Kidney (tissue), 13 donors: ENCODE measurements at regions not wholly inside any gene's neighbourhood (a gene's known extent, or its start where the extent isn't known, plus 50 kb on each side); places are given as distances from the start of the nearest gene placed in this dataset.

ENCODE experiments used
- DNase-seq, 5 donors: peaks; one replicate each; pipeline ENCODE4 v3.0.0-alpha.2; 2013 to 2020
- FAIRE-seq: peaks from 2 replicates; lab custom pipeline; 2012; peaks lifted over from hg19 to GRCh38; lab: Jason Lieb, UNC
- H3K27ac ChIP-seq, 2 donors: one replicate each; pipeline ENCODE4 v1.7.0; 2013; ENCODE audit warnings: low read depth in 2 of 2, low read length in 2 of 2, inconsistent platforms in 1 of 2
- H3K27me3 ChIP-seq: one replicate; pipeline ENCODE4 v1.7.1; 2013; ENCODE audit warnings: low read length, inconsistent platforms; ENCODE audit not compliant: control insufficient read depth, insufficient read depth
- H3K36me3 ChIP-seq, 3 donors: one replicate each; pipeline versions ENCODE4 v1.7.0 to v1.7.1; 2013; ENCODE audit warnings: low read length in 3 of 3, control low read depth in 1 of 3, inconsistent platforms in 1 of 3; ENCODE audit not compliant: insufficient read depth in 3 of 3, control insufficient read depth in 2 of 3
- H3K4me1 ChIP-seq, 3 donors: one replicate each; pipeline versions ENCODE4 v1.7.0 to v1.7.1; 2013; ENCODE audit warnings: low read length in 3 of 3, inconsistent platforms in 1 of 3, low read depth in 1 of 3; ENCODE audit not compliant: control insufficient read depth in 2 of 3, insufficient read depth in 2 of 3
- H3K4me3 ChIP-seq, 3 donors: one replicate each; pipeline versions ENCODE4 v1.7.0 to v1.8.1; 2013; ENCODE audit warnings: low read length in 3 of 3, control low read depth in 1 of 3, inconsistent platforms in 1 of 3
- H3K9ac ChIP-seq, 3 donors: one replicate each; pipeline versions ENCODE4 v1.7.0 to v1.7.1; 2013; ENCODE audit warnings: low read length in 3 of 3, control low read depth in 1 of 3, inconsistent platforms in 1 of 3
- H3K9me3 ChIP-seq, 3 donors: one replicate each; pipeline versions ENCODE4 v1.7.0 to v1.7.1; 2013; ENCODE audit warnings: low read length in 3 of 3, control low read depth in 1 of 3, inconsistent platforms in 1 of 3; ENCODE audit not compliant: control insufficient read depth in 2 of 3, insufficient read depth in 1 of 3
- intact Hi-C: fragments of 100-400 bp; cut with DNase I; formaldehyde crosslinking; loops from one replicate; pipeline ENCODE4 v1.11.1; 2022
- TF ChIP-seq, protein P1 (sequence below): IDR thresholded peaks from 3 replicates; pipeline ENCODE4 v1.5.1; 2012; ENCODE audit warnings: mild to moderate bottlenecking, moderate library complexity, borderline replicate concordance; ENCODE audit not compliant: insufficient read depth; ENCODE audit errors: extremely low read depth
- donor health status: control.
- donor health status: control.
- donor health status: control.
- donor health status: control.
- donor health status: control.
- donor health status: DM: yes; HTN: yes; CAD: no.
- donor health status: Normal renal cell carcinoma (clear cell type).

- DNase-seq: no peak
- intact Hi-C loops: no loop called here
- Histone ChIP-seq H3K4me1 (no peaks in the 10 kb centered on the region), H3K27me3 (no peaks in the 10 kb centered on the region), H3K9ac (no peak overlapping the region), H3K9me3 (no peaks in the 10 kb centered on the region), H3K4me3 (no peak overlapping the region), H3K27ac (no peak overlapping the region), H3K36me3 (no peaks in the 10 kb centered on the region)
- FAIRE-seq: no peak
- TF ChIP-seq, protein P1, sequence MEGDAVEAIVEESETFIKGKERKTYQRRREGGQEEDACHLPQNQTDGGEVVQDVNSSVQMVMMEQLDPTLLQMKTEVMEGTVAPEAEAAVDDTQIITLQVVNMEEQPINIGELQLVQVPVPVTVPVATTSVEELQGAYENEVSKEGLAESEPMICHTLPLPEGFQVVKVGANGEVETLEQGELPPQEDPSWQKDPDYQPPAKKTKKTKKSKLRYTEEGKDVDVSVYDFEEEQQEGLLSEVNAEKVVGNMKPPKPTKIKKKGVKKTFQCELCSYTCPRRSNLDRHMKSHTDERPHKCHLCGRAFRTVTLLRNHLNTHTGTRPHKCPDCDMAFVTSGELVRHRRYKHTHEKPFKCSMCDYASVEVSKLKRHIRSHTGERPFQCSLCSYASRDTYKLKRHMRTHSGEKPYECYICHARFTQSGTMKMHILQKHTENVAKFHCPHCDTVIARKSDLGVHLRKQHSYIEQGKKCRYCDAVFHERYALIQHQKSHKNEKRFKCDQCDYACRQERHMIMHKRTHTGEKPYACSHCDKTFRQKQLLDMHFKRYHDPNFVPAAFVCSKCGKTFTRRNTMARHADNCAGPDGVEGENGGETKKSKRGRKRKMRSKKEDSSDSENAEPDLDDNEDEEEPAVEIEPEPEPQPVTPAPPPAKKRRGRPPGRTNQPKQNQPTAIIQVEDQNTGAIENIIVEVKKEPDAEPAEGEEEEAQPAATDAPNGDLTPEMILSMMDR: no peak
Observed at GRCh38 chr7:41834805-41835694, 132.2 kb upstream of the INHBA start.

GRCh38 chr7:41832941-41833340, 130.1 kb upstream of the INHBA start:
- no peaks in the 10 kb centered on the region for H3K4me1 ChIP-seq
- FAIRE-seq (no peak), DNase-seq (no peak)
- TF ChIP-seq, protein P1: no peak
- no peaks in the 10 kb centered on the region for H3K36me3 ChIP-seq
- H3K27me3 ChIP-seq: no peaks in the 10 kb centered on the region
- H3K4me3 ChIP-seq: no peak overlapping the region
- intact Hi-C loops: no loop called here
- peaks cover 0 to 5% (median 0%) of the 10 kb centered on the region in 3 donors for H3K9me3 ChIP-seq
- no peak overlapping the region for H3K27ac ChIP-seq
- no peak overlapping the region for H3K9ac ChIP-seq

- DNase-seq: no peak
- Histone ChIP-seq H3K27me3 (no peaks in the 10 kb centered on the region), H3K36me3 (no peaks in the 10 kb centered on the region), H3K27ac (no peak overlapping the region), H3K9ac (no peak overlapping the region), H3K4me1 (no peaks in the 10 kb centered on the region), H3K9me3 (peaks cover 0 to 5% (median 0%) of the 10 kb centered on the region in 3 donors), H3K4me3 (no peak overlapping the region)
- intact Hi-C loops: no loop called here
- TF ChIP-seq, protein P1: no peak
- no peak for FAIRE-seq
Observed at GRCh38 chr7:41830271-41830670, 127.4 kb upstream of the INHBA start.
